Chondrocyte (in vitro differentiated cells): ENCODE measurements at regions not wholly inside any gene's neighbourhood (a gene's known extent, or its start where the extent isn't known, plus 50 kb on each side); places are given as distances from the start of the nearest gene placed in this dataset.

Experiments
- DNase-seq: peaks from one replicate; pipeline ENCODE4 v3.0.0; 2021; ENCODE audit warnings: mixed read lengths, low spot score
- H3K27ac Mint-ChIP-seq: one replicate; pipeline ENCODE4 v1.8.0; 2021; ENCODE audit warnings: mild to moderate bottlenecking, moderate library complexity, mixed read lengths; ENCODE audit not compliant: unreplicated experiment
- H3K27me3 Mint-ChIP-seq: 2 replicates; pipeline ENCODE4 v1.8.0; 2021; ENCODE audit warnings: low read depth, mixed read lengths
- H3K36me3 Mint-ChIP-seq: 2 replicates; pipeline ENCODE4 v1.8.0; 2021; ENCODE audit warnings: low read depth, mixed read lengths
- H3K4me1 Mint-ChIP-seq: 2 replicates; pipeline ENCODE4 v1.8.0; 2021; ENCODE audit warnings: low read depth, mild to moderate bottlenecking, mixed read lengths
- H3K4me3 Mint-ChIP-seq: one replicate; pipeline ENCODE4 v1.8.0; 2021; ENCODE audit warnings: mild to moderate bottlenecking, moderate library complexity, mixed read lengths; ENCODE audit not compliant: unreplicated experiment
- H3K9me3 Mint-ChIP-seq: 2 replicates; pipeline ENCODE4 v1.8.0; 2021; ENCODE audit warnings: low read depth, mixed read lengths
- CTCF ChIP-seq: fragments of 200-600 bp; sonication (generic); IDR thresholded peaks from 2 replicates; pipeline ENCODE4 v1.5.0; 2021; ENCODE audit warnings: antibody characterized with exemption, mild to moderate bottlenecking, moderate library complexity

GRCh38 chr6:85186546-85187175, 263.2 kb upstream of the NT5E start:
- Mint-ChIP-seq H3K27me3 (no peaks in the 10 kb centered on the region), H3K36me3 (no peaks in the 10 kb centered on the region), H3K27ac (no peak overlapping the region), H3K4me3 (no peak overlapping the region), H3K9me3 (peaks cover 13% of the 10 kb centered on the region), H3K4me1 (peaks cover 6% of the 10 kb centered on the region)
- no peak for DNase-seq
- no peak for TF ChIP-seq CTCF

GRCh38 chr6:85185977-85186376, 263.9 kb upstream of the NT5E start:
- no peak for TF ChIP-seq CTCF
- Mint-ChIP-seq H3K36me3 (no peaks in the 10 kb centered on the region), H3K9me3 (peaks cover 12% of the 10 kb centered on the region), H3K27me3 (peaks cover 4% of the 10 kb centered on the region), H3K4me3 (no peak overlapping the region), H3K4me1 (peaks cover 5% of the 10 kb centered on the region), H3K27ac (no peak overlapping the region)
- DNase-seq: no peak

- Mint-ChIP-seq H3K9me3 (peaks cover under 1% of the 10 kb centered on the region), H3K4me3 (no peak overlapping the region), H3K4me1 (peaks cover 5% of the 10 kb centered on the region), H3K36me3 (no peaks in the 10 kb centered on the region), H3K27ac (no peak overlapping the region), H3K27me3 (peaks cover 10% of the 10 kb centered on the region)
- DNase-seq: no peak
- no peak for TF ChIP-seq CTCF
Observed at GRCh38 chr6:85183841-85184240, 266.0 kb upstream of the NT5E start.

- peaks cover 10% of the 10 kb centered on the region for H3K27me3 Mint-ChIP-seq
- no peak overlapping the region for H3K27ac Mint-ChIP-seq
- no peak for TF ChIP-seq CTCF
- peaks cover 12% of the 10 kb centered on the region for H3K9me3 Mint-ChIP-seq
- DNase-seq: no peak
- no peaks in the 10 kb centered on the region for H3K36me3 Mint-ChIP-seq
- no peak overlapping the region for H3K4me3 Mint-ChIP-seq
- no peaks in the 10 kb centered on the region for H3K4me1 Mint-ChIP-seq
Observed at GRCh38 chr6:85172705-85173104, 277.2 kb upstream of the NT5E start.

- H3K9me3 Mint-ChIP-seq: peaks cover 12% of the 10 kb centered on the region
- no peak for DNase-seq
- peaks cover 10% of the 10 kb centered on the region for H3K27me3 Mint-ChIP-seq
- no peak overlapping the region for H3K4me3 Mint-ChIP-seq
- no peaks in the 10 kb centered on the region for H3K4me1 Mint-ChIP-seq
- no peak for TF ChIP-seq CTCF
- H3K27ac Mint-ChIP-seq: no peak overlapping the region
- no peaks in the 10 kb centered on the region for H3K36me3 Mint-ChIP-seq
Observed at GRCh38 chr6:85172161-85172560, 277.7 kb upstream of the NT5E start.
